ENCODE measurements at regions not wholly inside any gene's neighbourhood (a gene's known extent, or its start where the extent isn't known, plus 50 kb on each side); places are given as distances from the start of the nearest gene placed in this dataset.

- TF ChIP-seq CTCF (IDR thresholded peaks at IDR 0.05; ENCODE audit: insufficient read depth, low read length, missing control alignments): no peak
- ChIA-PET POLR2A (no interaction called here), CTCF (no interaction called here)
- H3K4me3 ChIP-seq (ENCODE audit: low read depth, low read length): no peak overlapping the region
- DNase-seq (ENCODE audit: low read depth, low spot score): no peak
These were observed 192.1 kb downstream of the ADAMTS15 start for GRCh38 chr11:130640526-130640925.

GRCh38 chr11:130641876-130642275, 193.4 kb downstream of the ADAMTS15 start:
- DNase-seq (ENCODE audit: low read depth, low spot score): no peak
- no peak for TF ChIP-seq CTCF (IDR thresholded peaks at IDR 0.05; ENCODE audit: insufficient read depth, low read length, missing control alignments)
- ChIA-PET POLR2A (no interaction called here), CTCF (interaction anchor here (1.3 kb wide), 1 partner anchor 207 kb away, joined by 3 read pairs; no protein-coding TSS in a partner anchor)
- no peak overlapping the region for H3K4me3 ChIP-seq (ENCODE audit: low read depth, low read length)

- ChIA-PET POLR2A (no interaction called here), CTCF (interaction anchor here (1.0 to 1.3 kb wide), 2 partner anchors 9 to 208 kb away, joined by 3 to 4 read pairs; no protein-coding TSS in a partner anchor)
These were observed 194.5 kb downstream of the ADAMTS15 start for GRCh38 chr11:130642994-130643393.

GRCh38 chr11:130644187-130644586, 195.7 kb downstream of the ADAMTS15 start:
- CTCF ChIA-PET: interaction anchor here (0.6 to 1.2 kb wide), 4 partner anchors 10 to 210 kb away, joined by 3 to 4 read pairs (median 4); no protein-coding TSS in a partner anchor
- H3K4me3 ChIP-seq (ENCODE audit: low read depth, low read length): no peak overlapping the region
- DNase-seq (ENCODE audit: low read depth, low spot score): no peak
- POLR2A ChIA-PET: no interaction called here
- no peak for TF ChIP-seq CTCF (IDR thresholded peaks at IDR 0.05; ENCODE audit: insufficient read depth, low read length, missing control alignments)

More at GRCh38 chr11:130642994-130643393, 194.5 kb downstream of the ADAMTS15 start:
- no peak for TF ChIP-seq CTCF (IDR thresholded peaks at IDR 0.05; ENCODE audit: insufficient read depth, low read length, missing control alignments)
- no peak overlapping the region for H3K4me3 ChIP-seq (ENCODE audit: low read depth, low read length)
- no peak for DNase-seq (ENCODE audit: low read depth, low spot score)

GRCh38 chr11:130645164-130645842, 196.9 kb downstream of the ADAMTS15 start:
- DNase-seq (ENCODE audit: low read depth, low spot score): no peak
- ChIA-PET CTCF (interaction anchor here (1.1 kb wide), 2 partner anchors 8 to 10 kb away, joined by 3 to 4 read pairs; no protein-coding TSS in a partner anchor), POLR2A (interaction anchor here (0.7 to 1.9 kb wide), 2 partner anchors 9 to 32 kb away, joined by 3 to 9 read pairs; no protein-coding TSS in a partner anchor)
- no peak for TF ChIP-seq CTCF (IDR thresholded peaks at IDR 0.05; ENCODE audit: insufficient read depth, low read length, missing control alignments)
- no peak overlapping the region for H3K4me3 ChIP-seq (ENCODE audit: low read depth, low read length)

- POLR2A ChIA-PET: interaction anchor here (0.7 to 1.9 kb wide), 2 partner anchors 9 to 33 kb away, joined by 3 to 9 read pairs; no protein-coding TSS in a partner anchor
- CTCF ChIA-PET: interaction anchor here (0.9 to 1.1 kb wide), 2 partner anchors 8 to 182 kb away, joined by 3 to 4 read pairs; no protein-coding TSS in a partner anchor
- no peak overlapping the region for H3K4me3 ChIP-seq (ENCODE audit: low read depth, low read length)
These were observed 197.4 kb downstream of the ADAMTS15 start for GRCh38 chr11:130645843-130646197.

More at GRCh38 chr11:130645843-130646197, 197.4 kb downstream of the ADAMTS15 start:
- no peak for DNase-seq (ENCODE audit: low read depth, low spot score)
- no peak for TF ChIP-seq CTCF (IDR thresholded peaks at IDR 0.05; ENCODE audit: insufficient read depth, low read length, missing control alignments)
